Osteocyte (in vitro differentiated cells): ENCODE measurements at regions not wholly inside any gene's neighbourhood (a gene's known extent, or its start where the extent isn't known, plus 50 kb on each side); places are given as distances from the start of the nearest gene placed in this dataset.

ENCODE experiments used
- DNase-seq: peaks from one replicate; pipeline ENCODE4 v3.0.0; 2021; ENCODE audit warnings: mixed read lengths; ENCODE audit not compliant: unreplicated experiment; ENCODE audit errors: extremely low spot score
- H3K27ac Mint-ChIP-seq: one replicate; pipeline ENCODE4 v1.8.0; 2021; ENCODE audit warnings: mild to moderate bottlenecking, mixed read lengths; ENCODE audit not compliant: unreplicated experiment
- H3K27me3 Mint-ChIP-seq: one replicate; pipeline ENCODE4 v1.8.0; 2021; ENCODE audit warnings: mixed read lengths; ENCODE audit not compliant: unreplicated experiment
- H3K36me3 Mint-ChIP-seq: one replicate; pipeline ENCODE4 v1.8.0; 2021; ENCODE audit warnings: mixed read lengths; ENCODE audit not compliant: unreplicated experiment
- H3K4me1 Mint-ChIP-seq: one replicate; pipeline ENCODE4 v1.8.0; 2021; ENCODE audit warnings: mixed read lengths; ENCODE audit not compliant: unreplicated experiment
- H3K4me3 Mint-ChIP-seq: one replicate; pipeline ENCODE4 v1.8.0; 2021; ENCODE audit warnings: mild to moderate bottlenecking, moderate library complexity, mixed read lengths; ENCODE audit not compliant: unreplicated experiment
- H3K9me3 Mint-ChIP-seq: one replicate; pipeline ENCODE4 v1.8.0; 2021; ENCODE audit warnings: mixed read lengths; ENCODE audit not compliant: unreplicated experiment
- CTCF ChIP-seq: fragments of 200-600 bp; sonication (generic); IDR thresholded peaks from 2 replicates; pipeline ENCODE4 v1.5.0; 2021; ENCODE audit warnings: antibody characterized with exemption, mild to moderate bottlenecking, moderate library complexity

GRCh38 chr7:82595176-82595575, 151.6 kb upstream of the CACNA2D1 start:
- no peaks in the 10 kb centered on the region for H3K36me3 Mint-ChIP-seq

DNA sequence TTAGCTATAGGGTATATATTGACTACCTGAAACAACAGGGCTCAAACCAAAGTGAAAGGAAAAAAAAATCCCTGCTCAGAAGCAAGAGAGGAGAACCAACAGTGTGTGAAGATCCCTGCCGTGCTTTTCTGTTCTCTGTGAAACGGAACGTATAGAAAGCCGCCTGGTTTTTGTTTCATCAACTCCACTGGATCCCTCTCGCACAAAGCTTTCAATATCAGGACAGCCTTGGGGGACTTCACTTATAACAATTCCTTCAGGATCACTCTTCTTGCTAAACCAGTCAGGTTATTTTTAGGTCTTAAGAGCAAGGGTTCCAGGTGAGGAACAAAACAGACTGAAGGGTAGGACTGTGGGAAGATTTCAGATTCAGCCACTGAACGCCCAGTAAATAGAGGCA, 151.1 kb upstream of the CACNA2D1 start:
- DNase-seq: no peak
- no peak for TF ChIP-seq CTCF
- no peaks in the 10 kb centered on the region for H3K9me3 Mint-ChIP-seq
- H3K4me1 Mint-ChIP-seq: peaks cover 39% of the 10 kb centered on the region
- no peaks in the 10 kb centered on the region for H3K27me3 Mint-ChIP-seq
- peak overlapping the region; percentile 44 for H3K4me3 Mint-ChIP-seq
- H3K36me3 Mint-ChIP-seq: no peaks in the 10 kb centered on the region
- peak overlapping the region; percentile 82 for H3K27ac Mint-ChIP-seq

More at GRCh38 chr7:82595176-82595575, 151.6 kb upstream of the CACNA2D1 start:
- Mint-ChIP-seq H3K4me1 (peaks cover 41% of the 10 kb centered on the region), H3K27me3 (no peaks in the 10 kb centered on the region), H3K4me3 (no peak overlapping the region), H3K9me3 (no peaks in the 10 kb centered on the region), H3K27ac (peak overlapping the region; percentile 82)
- TF ChIP-seq CTCF: no peak
- DNase-seq: no peak

GRCh38 chr7:82593780-82594179, 150.2 kb upstream of the CACNA2D1 start:
- no peak for TF ChIP-seq CTCF
- H3K4me1 Mint-ChIP-seq: peaks cover 34% of the 10 kb centered on the region

DNA sequence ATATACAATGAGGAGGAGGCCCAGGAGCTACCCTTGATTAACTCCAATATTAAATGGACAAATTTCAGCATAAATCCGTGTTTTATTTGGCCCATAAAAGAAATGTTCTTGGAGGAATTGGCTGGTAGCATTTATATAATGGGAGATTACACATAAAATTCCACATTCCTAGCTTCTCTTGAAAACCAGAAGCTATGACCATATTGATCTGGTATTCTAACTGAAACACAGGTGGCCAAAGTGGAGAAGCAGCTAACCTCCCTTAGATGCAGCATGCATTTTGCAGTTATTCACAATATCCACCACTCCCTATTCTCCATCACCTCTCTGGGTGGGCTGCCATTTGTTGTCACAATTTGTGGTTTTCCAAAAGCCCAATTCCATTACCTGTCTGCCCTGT, 148.8 kb upstream of the CACNA2D1 start:
- no peak for DNase-seq
- H3K9me3 Mint-ChIP-seq: peaks cover 3% of the 10 kb centered on the region
- H3K4me1 Mint-ChIP-seq: peaks cover 29% of the 10 kb centered on the region
- no peaks in the 10 kb centered on the region for H3K36me3 Mint-ChIP-seq
- H3K4me3 Mint-ChIP-seq: no peak overlapping the region
- H3K27me3 Mint-ChIP-seq: no peaks in the 10 kb centered on the region
- TF ChIP-seq CTCF: no peak
- no peak overlapping the region for H3K27ac Mint-ChIP-seq

More at GRCh38 chr7:82593780-82594179, 150.2 kb upstream of the CACNA2D1 start:
- no peaks in the 10 kb centered on the region for H3K9me3 Mint-ChIP-seq
- H3K36me3 Mint-ChIP-seq: no peaks in the 10 kb centered on the region
- H3K4me3 Mint-ChIP-seq: no peak overlapping the region
- peak overlapping the region; percentile 82 for H3K27ac Mint-ChIP-seq
- H3K27me3 Mint-ChIP-seq: no peaks in the 10 kb centered on the region
- no peak for DNase-seq

- no peaks in the 10 kb centered on the region for H3K27me3 Mint-ChIP-seq
- TF ChIP-seq CTCF: no peak
- peaks cover 8% of the 10 kb centered on the region for H3K9me3 Mint-ChIP-seq
- DNase-seq: no peak
- peaks cover 6% of the 10 kb centered on the region for H3K4me1 Mint-ChIP-seq
- H3K4me3 Mint-ChIP-seq: no peak overlapping the region
- H3K36me3 Mint-ChIP-seq: no peaks in the 10 kb centered on the region
- no peak overlapping the region for H3K27ac Mint-ChIP-seq
Measured at GRCh38 chr7:82579047-82579446, 135.5 kb upstream of the CACNA2D1 start.
